Lower leg skin (tissue), 4 donors: ENCODE measurements at regions not wholly inside any gene's neighbourhood (a gene's known extent, or its start where the extent isn't known, plus 50 kb on each side); places are given as distances from the start of the nearest gene placed in this dataset.

ENCODE experiments used
- DNase-seq, 2 donors: peaks; one replicate each; pipeline ENCODE4 v3.0.0-alpha.2; 2019; ENCODE audit warnings: low spot score in 2 of 2
- H3K4me3 ChIP-seq: fragments of 200-600 bp; sonication (generic); 2 replicates; pipeline ENCODE4 v1.5.1; 2017; ENCODE audit warnings: mild to moderate bottlenecking, low read depth; ENCODE audit not compliant: poor library complexity, severe bottlenecking
- POLR2A ChIP-seq, 2 donors: fragments of 450-650 bp; IDR thresholded peaks; one replicate each; pipeline ENCODE4 v1.6.1; 2016 to 2017; ENCODE audit warnings: antibody characterized with exemption in 2 of 2, mild to moderate bottlenecking in 1 of 2, moderate library complexity in 1 of 2
- WGBS, 2 donors: methylation state at CpG; one replicate each; pipeline ENCODE4 v1.1.5; 2018; 5-methylcytosine and 5-hydroxymethylcytosine counted together
- intact Hi-C: fragments of 100-400 bp; cut with DNase I; formaldehyde crosslinking; loops from one replicate; pipeline ENCODE4 v1.15.0; 2023; ENCODE audit warnings: low total_unique reads
- TF ChIP-seq, protein P1 (sequence below), 3 donors: fragments of 450-650 bp; IDR thresholded peaks; one replicate each; pipeline ENCODE4 v1.5.1; 2016; ENCODE audit warnings: antibody characterized with exemption in 3 of 3, mild to moderate bottlenecking in 3 of 3, moderate library complexity in 2 of 3

DNA sequence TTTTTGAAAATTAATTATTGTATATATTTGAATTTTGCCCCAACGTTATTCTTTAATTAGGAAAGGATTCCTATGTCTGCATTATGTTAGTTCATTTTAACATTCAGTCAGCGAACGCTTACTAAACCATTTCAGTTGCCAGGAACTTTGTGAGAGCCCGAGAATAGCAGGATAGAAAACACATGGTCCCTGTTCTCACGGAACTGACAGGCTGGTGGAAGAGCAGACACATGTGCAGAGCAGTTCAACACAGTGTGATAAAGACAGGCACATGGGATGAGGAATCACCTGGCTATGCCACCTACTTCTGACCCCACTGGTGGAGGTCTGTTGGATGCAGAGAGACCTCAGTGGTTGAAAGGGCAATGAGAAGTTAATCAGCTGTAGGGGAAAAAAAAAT is 367.2 kb downstream of the EPM2A start:
- intact Hi-C loops: no loop called here
- no peak for DNase-seq
- WGBS, 2 donors: 59 to 69% methylated on average over 5 of the region's 5 CpGs

DNA sequence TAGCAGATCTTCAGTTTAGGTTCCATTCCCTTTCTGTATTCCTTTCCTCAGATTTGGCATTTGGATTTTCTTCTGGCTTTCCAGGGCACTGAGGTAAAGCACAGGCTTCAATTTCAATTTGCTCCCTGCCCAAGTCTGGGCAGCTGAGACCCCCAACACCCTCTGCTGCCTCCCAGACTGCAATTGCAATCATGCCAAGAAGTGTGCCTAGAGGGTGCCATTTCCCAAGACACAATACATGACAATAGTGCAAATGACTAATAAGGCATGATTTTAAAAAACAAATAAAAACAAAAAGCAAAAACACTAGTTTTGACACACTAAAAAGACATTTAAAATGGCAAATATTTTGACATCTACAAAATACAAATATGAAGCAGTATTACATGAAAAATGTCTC is 364.8 kb downstream of the EPM2A start:
- no peak for DNase-seq
- intact Hi-C loops: no loop called here
- TF ChIP-seq POLR2A (IDR thresholded peaks at IDR 0.05): no peak
- TF ChIP-seq, protein P1, sequence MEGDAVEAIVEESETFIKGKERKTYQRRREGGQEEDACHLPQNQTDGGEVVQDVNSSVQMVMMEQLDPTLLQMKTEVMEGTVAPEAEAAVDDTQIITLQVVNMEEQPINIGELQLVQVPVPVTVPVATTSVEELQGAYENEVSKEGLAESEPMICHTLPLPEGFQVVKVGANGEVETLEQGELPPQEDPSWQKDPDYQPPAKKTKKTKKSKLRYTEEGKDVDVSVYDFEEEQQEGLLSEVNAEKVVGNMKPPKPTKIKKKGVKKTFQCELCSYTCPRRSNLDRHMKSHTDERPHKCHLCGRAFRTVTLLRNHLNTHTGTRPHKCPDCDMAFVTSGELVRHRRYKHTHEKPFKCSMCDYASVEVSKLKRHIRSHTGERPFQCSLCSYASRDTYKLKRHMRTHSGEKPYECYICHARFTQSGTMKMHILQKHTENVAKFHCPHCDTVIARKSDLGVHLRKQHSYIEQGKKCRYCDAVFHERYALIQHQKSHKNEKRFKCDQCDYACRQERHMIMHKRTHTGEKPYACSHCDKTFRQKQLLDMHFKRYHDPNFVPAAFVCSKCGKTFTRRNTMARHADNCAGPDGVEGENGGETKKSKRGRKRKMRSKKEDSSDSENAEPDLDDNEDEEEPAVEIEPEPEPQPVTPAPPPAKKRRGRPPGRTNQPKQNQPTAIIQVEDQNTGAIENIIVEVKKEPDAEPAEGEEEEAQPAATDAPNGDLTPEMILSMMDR (IDR thresholded peaks at IDR 0.05): no peak
- H3K4me3 ChIP-seq: no peak overlapping the region

More for the DNA sequence above, 367.2 kb downstream of the EPM2A start:
- H3K4me3 ChIP-seq: no peak overlapping the region
- TF ChIP-seq, protein P1 (IDR thresholded peaks at IDR 0.05): no peak
- TF ChIP-seq POLR2A (IDR thresholded peaks at IDR 0.05): no peak

DNA sequence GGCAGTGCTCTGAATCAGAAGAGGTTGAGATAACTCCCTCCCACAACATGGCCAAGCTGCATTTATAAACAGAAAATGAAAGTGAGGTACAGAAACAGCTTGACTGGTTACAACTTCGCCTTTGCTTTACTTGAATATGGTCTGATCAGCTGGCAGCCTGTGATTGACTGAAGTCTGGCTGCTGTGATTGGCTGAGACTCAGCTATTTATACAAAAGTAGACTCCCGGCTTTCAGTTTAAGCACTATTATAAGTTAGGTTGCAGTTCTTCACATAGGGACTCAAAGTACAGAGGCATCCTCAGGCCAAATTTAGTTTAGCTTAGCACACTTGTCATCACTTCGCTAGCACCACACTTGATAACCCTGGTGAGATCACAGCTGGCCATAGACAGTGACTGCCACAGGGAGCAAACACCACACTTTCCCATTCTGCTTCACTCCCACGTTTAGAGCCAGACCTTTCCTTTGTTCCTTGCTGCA is 362.6 kb downstream of the EPM2A start:
- H3K4me3 ChIP-seq: no peak overlapping the region
- TF ChIP-seq, protein P1 (IDR thresholded peaks at IDR 0.05): no peak
- no peak for TF ChIP-seq POLR2A (IDR thresholded peaks at IDR 0.05)
- 42 to 49% methylated on average over 4 of the region's 4 CpGs for WGBS, 2 donors
- DNase-seq: no peak
- intact Hi-C loops: no loop called here

GRCh38 chr6:145373826-145374225 is 361.5 kb downstream of the EPM2A start:
- no peak overlapping the region for H3K4me3 ChIP-seq
- TF ChIP-seq, protein P1 (IDR thresholded peaks at IDR 0.05): no peak
- no peak for TF ChIP-seq POLR2A (IDR thresholded peaks at IDR 0.05)
- WGBS, 2 donors: 48 to 66% methylated on average over 1 of the region's 1 CpG
- intact Hi-C loops: no loop called here
- DNase-seq: no peak

DNA sequence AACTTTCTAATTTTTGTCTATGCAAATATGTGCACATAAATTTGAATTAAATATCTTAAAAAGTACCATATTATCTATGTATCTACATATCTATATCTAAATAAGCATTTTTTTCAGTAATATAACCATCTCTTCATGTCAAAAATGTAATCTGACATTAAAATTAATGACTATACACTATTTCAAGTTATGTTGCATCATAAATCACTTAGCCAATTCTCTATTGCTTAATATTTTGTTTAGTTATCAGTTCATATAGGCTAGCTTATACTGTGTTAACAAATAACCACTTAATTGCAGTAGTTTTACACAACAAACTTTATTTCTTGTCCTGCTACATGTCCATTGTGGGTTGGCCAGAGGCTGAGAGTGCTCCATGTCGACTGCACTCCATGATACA is 360.8 kb downstream of the EPM2A start:
- no peak for TF ChIP-seq POLR2A (IDR thresholded peaks at IDR 0.05)
- TF ChIP-seq, protein P1 (IDR thresholded peaks at IDR 0.05): no peak
- DNase-seq: no peak
- 50 to 57% methylated on average over 1 of the region's 1 CpG for WGBS, 2 donors
- H3K4me3 ChIP-seq: no peak overlapping the region
- intact Hi-C loops: no loop called here

- H3K4me3 ChIP-seq: no peak overlapping the region
- intact Hi-C loops: no loop called here
- DNase-seq: no peak
- TF ChIP-seq POLR2A (IDR thresholded peaks at IDR 0.05): no peak
- TF ChIP-seq, protein P1 (IDR thresholded peaks at IDR 0.05): no peak
- 74 to 77% methylated on average over 4 of the region's 4 CpGs for WGBS, 2 donors
These were observed 359.8 kb downstream of the EPM2A start for GRCh38 chr6:145375502-145375901.
